OCI-LY7 (cell line): ENCODE measurements at regions not wholly inside any gene's neighbourhood (a gene's known extent, or its start where the extent isn't known, plus 50 kb on each side); places are given as distances from the start of the nearest gene placed in this dataset.

Experiments
- CTCF ChIP-seq: fragments of 200-600 bp; sonication (generic); conservative IDR thresholded peaks from 2 replicates; pipeline ENCODE4 v1.5.1; 2014; ENCODE audit warnings: mild to moderate bottlenecking, antibody characterized with exemption, low read length, moderate library complexity, mixed read lengths
- EZH2phosphoT487 ChIP-seq: fragments of 200-600 bp; sonication (generic); IDR thresholded peaks from 2 replicates; pipeline ENCODE4 v1.6.1; 2018; ENCODE audit warnings: low read depth, borderline replicate concordance, mild to moderate bottlenecking, mixed run types, antibody characterized with exemption, low read length, moderate library complexity, mixed read lengths

GRCh38 chr18:22551536-22552151 lies 133.9 kb upstream of the CTAGE1 start:
- TF ChIP-seq CTCF (no peak), EZH2phosphoT487 (no peak)
